IMR-90 (cell line): ENCODE measurements at regions not wholly inside any gene's neighbourhood (a gene's known extent, or its start where the extent isn't known, plus 50 kb on each side); places are given as distances from the start of the nearest gene placed in this dataset.

Experiments used
- ATAC-seq: fragments of 200-7000 bp; cut with Tn5 transposase; 2 replicates; pipeline ENCODE4 v1.9.1; 2020; ENCODE audit warnings: low read depth, mild to moderate bottlenecking, moderate library complexity
- BruUV-seq: library from RNA; stranded (reverse); fragments of 400-500 nt; replicated peaks from 2 replicates; lab custom pipeline; 2021; lab: Mats Ljungman, UMichigan
- CTCF ChIA-PET: fragments of 300-600 bp; formaldehyde crosslinking; extraction: SDS; loops from one replicate; lab custom pipeline; 2021; ENCODE audit warnings: antibody characterized with exemption; lab: Yijun Ruan, JAX
- POLR2A ChIA-PET: fragments of 300-600 bp; sonication (Branson Sonifier 250); formaldehyde crosslinking; loops from one replicate; lab custom pipeline; 2022; ENCODE audit warnings: antibody characterized with exemption; ENCODE audit not compliant: unreplicated experiment; lab: Charles Lee
- DNase-seq: peaks from one replicate; pipeline ENCODE4 v3.0.0; 2013
- H2AFZ ChIP-seq: replicated peaks from 2 replicates; pipeline ENCODE3; 2013; ENCODE audit warnings: low read length, mild to moderate bottlenecking; ENCODE audit not compliant: poor library complexity
- H2AK5ac ChIP-seq: 2 replicates; pipeline ENCODE4 v1.6.1; 2013; ENCODE audit warnings: low read depth, low read length, inconsistent platforms
- H2AK9ac ChIP-seq: replicated peaks from 2 replicates; pipeline ENCODE3; 2013; ENCODE audit warnings: mild to moderate bottlenecking, low read depth, low read length, moderate library complexity; ENCODE audit not compliant: poor library complexity
- H2BK120ac ChIP-seq: 2 replicates; pipeline ENCODE4 v1.6.1; 2013; ENCODE audit warnings: low read depth, low read length, inconsistent platforms
- H2BK15ac ChIP-seq: 3 replicates; pipeline ENCODE4 v1.6.1; 2013; ENCODE audit warnings: low read depth, low read length, inconsistent platforms
- H2BK20ac ChIP-seq: 2 replicates; pipeline ENCODE4 v1.6.1; 2013; ENCODE audit warnings: low read depth, mild to moderate bottlenecking, inconsistent platforms, low read length, moderate library complexity
- H2BK5ac ChIP-seq: 2 replicates; pipeline ENCODE4 v1.6.1; 2013; ENCODE audit warnings: mild to moderate bottlenecking, low read depth, low read length, inconsistent platforms; ENCODE audit not compliant: poor library complexity, severe bottlenecking
- H3K14ac ChIP-seq: replicated peaks from 2 replicates; pipeline ENCODE4 v1.6.1; 2013; ENCODE audit warnings: low read depth, low read length, inconsistent platforms
- H3K18ac ChIP-seq: 2 replicates; pipeline ENCODE4 v1.6.1; 2013; ENCODE audit warnings: low read depth, low read length, control low read depth
- H3K23ac ChIP-seq: 2 replicates; pipeline ENCODE4 v1.6.1; 2013; ENCODE audit warnings: low read depth, low read length, inconsistent platforms
- H3K27ac ChIP-seq: 2 replicates; pipeline ENCODE4 v1.5.1; 2013; ENCODE audit warnings: mild to moderate bottlenecking, control low read depth, low read length; ENCODE audit not compliant: insufficient read depth
- H3K27me3 ChIP-seq: 2 replicates; pipeline ENCODE4 v1.6.1; 2013; ENCODE audit warnings: low read length; ENCODE audit not compliant: control insufficient read depth, insufficient read depth
- H3K36me3 ChIP-seq: 2 replicates; pipeline ENCODE4 v1.6.1; 2013; ENCODE audit warnings: low read length, mixed read lengths; ENCODE audit not compliant: control insufficient read depth, insufficient read depth
- H3K4ac ChIP-seq: 2 replicates; pipeline ENCODE4 v1.6.1; 2013; ENCODE audit warnings: low read depth, low read length, inconsistent platforms
- H3K4me1 ChIP-seq: 2 replicates; pipeline ENCODE4 v1.6.1; 2013; ENCODE audit warnings: low read length, mixed read lengths; ENCODE audit not compliant: control insufficient read depth, insufficient read depth
- H3K4me2 ChIP-seq: 2 replicates; pipeline ENCODE4 v1.6.1; 2013; ENCODE audit warnings: low read depth, mild to moderate bottlenecking, control low read depth, low read length, moderate library complexity
- H3K4me3 ChIP-seq: 2 replicates; pipeline ENCODE4 v1.5.1; 2013; ENCODE audit warnings: low read depth, mild to moderate bottlenecking, control low read depth, low read length, moderate library complexity; ENCODE audit not compliant: insufficient read depth
- H3K56ac ChIP-seq: 2 replicates; pipeline ENCODE4 v1.6.1; 2013; ENCODE audit warnings: low read length, inconsistent platforms; ENCODE audit not compliant: insufficient read depth; ENCODE audit errors: extremely low read depth
- H3K79me1 ChIP-seq, 2 experiments: 2 replicates each; pipeline ENCODE4 v1.6.1; 2013; ENCODE audit warnings: low read length in 2 of 2, inconsistent platforms in 1 of 2, low read depth in 1 of 2
- H3K9ac ChIP-seq: 2 replicates; pipeline ENCODE4 v1.6.1; 2013; ENCODE audit warnings: low read depth, low read length, control low read depth
- H3K9me1 ChIP-seq: 2 replicates; pipeline ENCODE4 v1.6.1; 2013; ENCODE audit warnings: low read length, inconsistent platforms; ENCODE audit not compliant: insufficient read depth
- H3K9me3 ChIP-seq: 2 replicates; pipeline ENCODE4 v1.6.1; 2013; ENCODE audit warnings: low read length; ENCODE audit not compliant: control insufficient read depth, insufficient read depth
- H4K20me1 ChIP-seq: 2 replicates; pipeline ENCODE4 v1.6.1; 2013; ENCODE audit warnings: low read length, inconsistent platforms; ENCODE audit not compliant: insufficient read depth
- H4K5ac ChIP-seq: 2 replicates; pipeline ENCODE4 v1.6.1; 2013; ENCODE audit warnings: mild to moderate bottlenecking, low read depth, low read length, control low read depth
- H4K8ac ChIP-seq, 2 experiments: 2 replicates each; pipeline ENCODE4 v1.6.1; 2013; ENCODE audit warnings: low read depth in 2 of 2, low read length in 2 of 2, control low read depth in 1 of 2, inconsistent platforms in 1 of 2
- H4K91ac ChIP-seq: 2 replicates; pipeline ENCODE4 v1.6.1; 2013; ENCODE audit warnings: low read depth, low read length, inconsistent platforms; ENCODE audit not compliant: insufficient read depth
- NFE2L2 ChIP-seq: fragments of 150-350 bp; IDR thresholded peaks from 2 replicates; pipeline ENCODE4 v1.6.1; 2016; ENCODE audit warnings: low read depth, mild to moderate bottlenecking, low read length
- WGBS, 2 experiments: methylation state at CpG; one replicate each; pipeline versions ENCODE4 v1.1.5 to v1.1.7; 2013; ENCODE audit warnings: missing lambda C conversion rate in 2 of 2; ENCODE audit not compliant: insufficient read length in 1 of 2; ENCODE audit errors: extremely low coverage in 2 of 2; 5-methylcytosine and 5-hydroxymethylcytosine counted together
- dilution Hi-C: fragments of 300-500 bp; cut with HindIII; formaldehyde crosslinking; loops from one replicate; pipeline ENCODE4 v1.14.3; 2018; ENCODE audit warnings: low sequenced_read_pairs; ENCODE audit not compliant: unreplicated experiment
- in situ Hi-C: fragments of 300-500 bp; cut with MboI; formaldehyde crosslinking; loops from 3 replicates; pipeline ENCODE4 v1.14.3; 2019; ENCODE audit warnings: low sequenced_read_pairs, inconsistent platforms, mixed read lengths
- intact Hi-C: fragments of 100-400 bp; cut with micrococcal nuclease; formaldehyde crosslinking; loops from 2 replicates; pipeline ENCODE4 v1.10.0; 2022

DNA sequence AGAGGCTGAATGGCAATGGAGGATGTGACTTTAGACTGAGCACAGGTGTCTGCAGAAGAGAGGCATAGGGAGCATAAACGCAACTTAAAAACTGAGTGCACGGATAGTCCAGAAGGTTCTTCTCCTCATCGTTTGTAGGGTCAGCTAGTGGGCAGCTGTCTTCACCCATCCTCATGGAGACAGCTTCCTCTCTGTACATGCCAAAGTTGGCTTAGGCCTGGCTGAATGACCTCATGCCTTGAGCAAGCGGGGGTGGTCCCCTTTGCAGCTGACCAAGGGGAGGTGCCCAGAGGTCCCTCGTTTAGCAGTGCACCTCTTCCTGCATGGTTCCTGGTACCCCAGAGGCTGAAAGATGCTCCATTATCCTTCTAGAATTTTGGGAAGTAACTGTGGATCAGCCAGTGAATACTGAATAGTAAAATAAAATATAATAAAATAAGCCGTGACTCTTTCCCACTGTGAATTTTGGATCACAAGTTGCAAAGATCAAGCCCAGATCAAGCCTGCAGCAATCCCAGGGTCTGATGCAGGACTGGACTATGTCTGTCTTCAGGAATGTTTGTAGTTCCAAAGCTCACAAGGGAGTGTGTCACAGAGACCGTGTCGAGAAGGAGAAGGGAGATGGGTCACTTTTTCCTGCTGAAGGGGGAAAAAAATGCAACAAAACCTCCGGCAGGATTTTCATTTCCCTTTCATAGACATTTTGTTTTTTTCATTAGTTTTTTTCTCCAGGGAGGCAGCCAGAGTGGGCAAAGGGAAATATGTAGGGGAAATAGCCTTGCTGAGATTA lies 295.3 kb upstream of the MKI67 start:
- Histone ChIP-seq H4K20me1 (no peaks in the 10 kb centered on the region), H3K4ac (no peak overlapping the region), H3K9me3 (peaks cover 32% of the 10 kb centered on the region), H2AFZ (no peak overlapping the region), H4K5ac (no peak overlapping the region), H2BK120ac (no peak overlapping the region), H3K36me3 (no peaks in the 10 kb centered on the region), H2AK9ac (no peak overlapping the region), H3K23ac (no peak overlapping the region), H3K27ac (no peak overlapping the region), H3K18ac (no peak overlapping the region), H2BK20ac (no peak overlapping the region), H3K4me2 (no peak overlapping the region), H3K4me1 (no peaks in the 10 kb centered on the region), H3K9me1 (no peaks in the 10 kb centered on the region), H4K8ac (no peak overlapping the region), H3K27me3 (no peaks in the 10 kb centered on the region), H2BK15ac (no peak overlapping the region), H3K4me3 (no peak overlapping the region), H2BK5ac (no peak overlapping the region), H4K91ac (no peak overlapping the region), H2AK5ac (no peak overlapping the region), H3K9ac (no peak overlapping the region), H3K56ac (no peak overlapping the region), H3K14ac (no peak overlapping the region), H3K79me1 (no peaks in the 10 kb centered on the region)
- intact Hi-C loops: no loop called here
- dilution Hi-C loops: no loop called here
- ATAC-seq: no peak
- in situ Hi-C loops: no loop called here
- ChIA-PET CTCF (no interaction called here), POLR2A (no interaction called here)
- TF ChIP-seq NFE2L2: no peak
- WGBS, 2 experiments: 29% methylated on average over 2 of the region's 9 CpGs; no CpG with 5 or more reads in 1 of the 2 experiments
- no peak for DNase-seq
- BruUV-seq: no TSS peak
